HEK293 (cell line): ENCODE measurements at regions not wholly inside any gene's neighbourhood (a gene's known extent, or its start where the extent isn't known, plus 50 kb on each side); places are given as distances from the start of the nearest gene placed in this dataset.

Experiments used
- CTCF ChIA-PET: fragments of 350-600 bp; formaldehyde crosslinking; extraction: SDS; loops from one replicate; lab custom pipeline; 2021; ENCODE audit warnings: antibody characterized with exemption; lab: Yijun Ruan, JAX
- POLR2A ChIA-PET: fragments of 300-600 bp; formaldehyde crosslinking; extraction: SDS; loops from one replicate; lab custom pipeline; 2020; ENCODE audit warnings: antibody characterized with exemption, inconsistent platforms; lab: Yijun Ruan, JAX
- H3K27ac ChIP-seq: fragments of 200-500 bp; sonication (Bioruptor generic); 2 replicates; pipeline ENCODE4 v1.5.1; 2014; ENCODE audit warnings: low read depth, low read length, control low read depth, inconsistent platforms; ENCODE audit errors: extremely low read depth
- H3K36me3 ChIP-seq, 2 experiments: fragments of 200-500 bp in 1 of 2; sonication (Bioruptor generic) in 1 of 2; 1 replicate in 1 of 2; 2 replicates in 1 of 2; pipeline ENCODE4 v1.5.1; 2014 to 2017; ENCODE audit warnings: inconsistent platforms in 2 of 2, low read length in 2 of 2; ENCODE audit not compliant: control insufficient read depth in 2 of 2, insufficient read depth in 1 of 2
- H3K4me1 ChIP-seq: fragments of 200-500 bp; sonication (Bioruptor generic); 2 replicates; pipeline ENCODE4 v1.5.1; 2014; ENCODE audit warnings: mild to moderate bottlenecking, low read length, inconsistent platforms; ENCODE audit not compliant: control insufficient read depth, insufficient read depth
- H3K4me3 ChIP-seq: 2 replicates; pipeline ENCODE4 v1.5.1; 2011; ENCODE audit warnings: low read depth, mild to moderate bottlenecking, control low read depth, low read length, moderate library complexity
- H3K9me3 ChIP-seq: fragments of 200-500 bp; sonication (Bioruptor generic); 2 replicates; pipeline ENCODE4 v1.5.1; 2014; ENCODE audit warnings: low read depth, low read length, inconsistent platforms; ENCODE audit not compliant: control insufficient read depth, insufficient read depth
- MZF1 ChIP-seq: fragments of 450-650 bp; formaldehyde crosslinking; IDR thresholded peaks from 2 replicates; pipeline ENCODE4 v1.5.1; 2017; ENCODE audit warnings: missing biosample characterization, missing genetic modification characterization, borderline replicate concordance
- ZNF311 ChIP-seq: fragments of 450-650 bp; formaldehyde crosslinking; IDR thresholded peaks from 2 replicates; pipeline ENCODE4 v1.5.1; 2017; ENCODE audit warnings: missing biosample characterization, missing genetic modification characterization, borderline replicate concordance
- ZNF514 ChIP-seq: fragments of 450-650 bp; formaldehyde crosslinking; IDR thresholded peaks from 2 replicates; pipeline ENCODE4 v1.5.1; 2016; ENCODE audit warnings: missing biosample characterization, missing genetic modification characterization
- ZNF677 ChIP-seq: fragments of 450-650 bp; IDR thresholded peaks from 2 replicates; pipeline ENCODE4 v1.5.0; 2018; ENCODE audit warnings: missing biosample characterization, mild to moderate bottlenecking, missing genetic modification characterization, moderate library complexity
- ZNF701 ChIP-seq: fragments of 450-650 bp; formaldehyde crosslinking; IDR thresholded peaks from 2 replicates; pipeline ENCODE4 v1.5.1; 2016; ENCODE audit warnings: missing biosample characterization, missing genetic modification characterization
- ZNF791 ChIP-seq: fragments of 450-650 bp; formaldehyde crosslinking; IDR thresholded peaks from 2 replicates; pipeline ENCODE4 v1.5.1; 2016; ENCODE audit warnings: missing biosample characterization, missing genetic modification characterization
- TF ChIP-seq, protein P1 (sequence below): fragments of 450-650 bp; formaldehyde crosslinking; conservative IDR thresholded peaks from 2 replicates; pipeline ENCODE4 v1.5.1; 2016; ENCODE audit warnings: low read depth, missing biosample characterization, missing genetic modification characterization
- TF ChIP-seq, protein P2 (sequence below): fragments of 450-650 bp; formaldehyde crosslinking; IDR thresholded peaks from 2 replicates; pipeline ENCODE4 v1.5.1; 2016; ENCODE audit warnings: missing biosample characterization, missing genetic modification characterization, borderline replicate concordance
- TF ChIP-seq, protein P3 (sequence below): fragments of 450-650 bp; formaldehyde crosslinking; IDR thresholded peaks from 2 replicates; pipeline ENCODE4 v1.5.1; 2016; ENCODE audit warnings: missing biosample characterization, missing genetic modification characterization, borderline replicate concordance
- TF ChIP-seq, protein P4 (sequence below): fragments of 450-650 bp; formaldehyde crosslinking; IDR thresholded peaks from 2 replicates; pipeline ENCODE4 v1.5.1; 2016; ENCODE audit warnings: missing biosample characterization, missing genetic modification characterization, borderline replicate concordance
- TF ChIP-seq, protein P5 (sequence below): fragments of 450-650 bp; formaldehyde crosslinking; IDR thresholded peaks from 2 replicates; pipeline ENCODE4 v1.5.1; 2017; ENCODE audit warnings: missing biosample characterization, missing genetic modification characterization

DNA sequence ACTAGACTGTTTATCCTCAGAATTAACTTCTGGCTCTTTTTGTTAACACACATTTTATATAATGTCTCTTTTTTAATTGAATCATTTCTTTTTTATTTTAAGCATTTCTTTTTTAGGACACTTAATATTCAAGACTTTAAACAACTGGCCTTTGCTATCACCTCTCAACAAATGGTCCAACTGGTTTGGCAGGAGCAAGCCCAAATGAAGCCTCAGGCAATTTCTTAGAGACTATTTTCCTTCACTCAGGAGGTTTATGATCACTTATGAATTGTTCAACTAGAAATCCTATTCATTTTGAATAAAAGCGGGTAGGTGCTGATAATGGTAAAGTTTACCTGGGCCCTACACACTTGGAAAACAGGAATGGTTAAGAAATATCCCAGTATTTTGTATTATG lies 705.6 kb upstream of the GBE1 start (continued):
- TF ChIP-seq, protein P1, sequence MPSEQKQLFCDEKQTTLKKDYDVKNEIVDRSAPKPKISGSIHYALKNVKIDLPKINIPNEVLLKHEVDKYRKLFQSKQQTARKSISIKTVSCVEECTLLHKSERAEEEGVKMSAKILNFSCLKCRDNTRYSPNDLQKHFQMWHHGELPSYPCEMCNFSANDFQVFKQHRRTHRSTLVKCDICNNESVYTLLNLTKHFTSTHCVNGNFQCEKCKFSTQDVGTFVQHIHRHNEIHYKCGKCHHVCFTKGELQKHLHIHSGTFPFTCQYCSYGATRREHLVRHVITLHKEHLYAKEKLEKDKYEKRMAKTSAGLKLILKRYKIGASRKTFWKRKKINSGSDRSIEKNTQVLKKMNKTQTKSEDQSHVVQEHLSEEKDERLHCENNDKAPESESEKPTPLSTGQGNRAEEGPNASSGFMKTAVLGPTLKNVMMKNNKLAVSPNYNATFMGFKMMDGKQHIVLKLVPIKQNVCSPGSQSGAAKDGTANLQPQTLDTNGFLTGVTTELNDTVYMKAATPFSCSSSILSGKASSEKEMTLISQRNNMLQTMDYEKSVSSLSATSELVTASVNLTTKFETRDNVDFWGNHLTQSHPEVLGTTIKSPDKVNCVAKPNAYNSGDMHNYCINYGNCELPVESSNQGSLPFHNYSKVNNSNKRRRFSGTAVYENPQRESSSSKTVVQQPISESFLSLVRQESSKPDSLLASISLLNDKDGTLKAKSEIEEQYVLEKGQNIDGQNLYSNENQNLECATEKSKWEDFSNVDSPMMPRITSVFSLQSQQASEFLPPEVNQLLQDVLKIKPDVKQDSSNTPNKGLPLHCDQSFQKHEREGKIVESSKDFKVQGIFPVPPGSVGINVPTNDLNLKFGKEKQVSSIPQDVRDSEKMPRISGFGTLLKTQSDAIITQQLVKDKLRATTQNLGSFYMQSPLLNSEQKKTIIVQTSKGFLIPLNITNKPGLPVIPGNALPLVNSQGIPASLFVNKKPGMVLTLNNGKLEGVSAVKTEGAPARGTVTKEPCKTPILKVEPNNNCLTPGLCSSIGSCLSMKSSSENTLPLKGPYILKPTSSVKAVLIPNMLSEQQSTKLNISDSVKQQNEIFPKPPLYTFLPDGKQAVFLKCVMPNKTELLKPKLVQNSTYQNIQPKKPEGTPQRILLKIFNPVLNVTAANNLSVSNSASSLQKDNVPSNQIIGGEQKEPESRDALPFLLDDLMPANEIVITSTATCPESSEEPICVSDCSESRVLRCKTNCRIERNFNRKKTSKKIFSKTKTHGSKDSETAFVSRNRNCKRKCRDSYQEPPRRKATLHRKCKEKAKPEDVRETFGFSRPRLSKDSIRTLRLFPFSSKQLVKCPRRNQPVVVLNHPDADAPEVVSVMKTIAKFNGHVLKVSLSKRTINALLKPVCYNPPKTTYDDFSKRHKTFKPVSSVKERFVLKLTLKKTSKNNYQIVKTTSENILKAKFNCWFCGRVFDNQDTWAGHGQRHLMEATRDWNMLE = no peak
- TF ChIP-seq ZNF791 = no peak
- no peak for TF ChIP-seq ZNF701
- TF ChIP-seq, protein P2, sequence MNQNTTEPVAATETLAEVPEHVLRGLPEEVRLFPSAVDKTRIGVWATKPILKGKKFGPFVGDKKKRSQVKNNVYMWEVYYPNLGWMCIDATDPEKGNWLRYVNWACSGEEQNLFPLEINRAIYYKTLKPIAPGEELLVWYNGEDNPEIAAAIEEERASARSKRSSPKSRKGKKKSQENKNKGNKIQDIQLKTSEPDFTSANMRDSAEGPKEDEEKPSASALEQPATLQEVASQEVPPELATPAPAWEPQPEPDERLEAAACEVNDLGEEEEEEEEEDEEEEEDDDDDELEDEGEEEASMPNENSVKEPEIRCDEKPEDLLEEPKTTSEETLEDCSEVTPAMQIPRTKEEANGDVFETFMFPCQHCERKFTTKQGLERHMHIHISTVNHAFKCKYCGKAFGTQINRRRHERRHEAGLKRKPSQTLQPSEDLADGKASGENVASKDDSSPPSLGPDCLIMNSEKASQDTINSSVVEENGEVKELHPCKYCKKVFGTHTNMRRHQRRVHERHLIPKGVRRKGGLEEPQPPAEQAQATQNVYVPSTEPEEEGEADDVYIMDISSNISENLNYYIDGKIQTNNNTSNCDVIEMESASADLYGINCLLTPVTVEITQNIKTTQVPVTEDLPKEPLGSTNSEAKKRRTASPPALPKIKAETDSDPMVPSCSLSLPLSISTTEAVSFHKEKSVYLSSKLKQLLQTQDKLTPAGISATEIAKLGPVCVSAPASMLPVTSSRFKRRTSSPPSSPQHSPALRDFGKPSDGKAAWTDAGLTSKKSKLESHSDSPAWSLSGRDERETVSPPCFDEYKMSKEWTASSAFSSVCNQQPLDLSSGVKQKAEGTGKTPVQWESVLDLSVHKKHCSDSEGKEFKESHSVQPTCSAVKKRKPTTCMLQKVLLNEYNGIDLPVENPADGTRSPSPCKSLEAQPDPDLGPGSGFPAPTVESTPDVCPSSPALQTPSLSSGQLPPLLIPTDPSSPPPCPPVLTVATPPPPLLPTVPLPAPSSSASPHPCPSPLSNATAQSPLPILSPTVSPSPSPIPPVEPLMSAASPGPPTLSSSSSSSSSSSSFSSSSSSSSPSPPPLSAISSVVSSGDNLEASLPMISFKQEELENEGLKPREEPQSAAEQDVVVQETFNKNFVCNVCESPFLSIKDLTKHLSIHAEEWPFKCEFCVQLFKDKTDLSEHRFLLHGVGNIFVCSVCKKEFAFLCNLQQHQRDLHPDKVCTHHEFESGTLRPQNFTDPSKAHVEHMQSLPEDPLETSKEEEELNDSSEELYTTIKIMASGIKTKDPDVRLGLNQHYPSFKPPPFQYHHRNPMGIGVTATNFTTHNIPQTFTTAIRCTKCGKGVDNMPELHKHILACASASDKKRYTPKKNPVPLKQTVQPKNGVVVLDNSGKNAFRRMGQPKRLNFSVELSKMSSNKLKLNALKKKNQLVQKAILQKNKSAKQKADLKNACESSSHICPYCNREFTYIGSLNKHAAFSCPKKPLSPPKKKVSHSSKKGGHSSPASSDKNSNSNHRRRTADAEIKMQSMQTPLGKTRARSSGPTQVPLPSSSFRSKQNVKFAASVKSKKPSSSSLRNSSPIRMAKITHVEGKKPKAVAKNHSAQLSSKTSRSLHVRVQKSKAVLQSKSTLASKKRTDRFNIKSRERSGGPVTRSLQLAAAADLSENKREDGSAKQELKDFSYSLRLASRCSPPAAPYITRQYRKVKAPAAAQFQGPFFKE (tag by site-specific recombination) = no peak
- no peak for TF ChIP-seq MZF1 (tag by site-specific recombination)

DNA sequence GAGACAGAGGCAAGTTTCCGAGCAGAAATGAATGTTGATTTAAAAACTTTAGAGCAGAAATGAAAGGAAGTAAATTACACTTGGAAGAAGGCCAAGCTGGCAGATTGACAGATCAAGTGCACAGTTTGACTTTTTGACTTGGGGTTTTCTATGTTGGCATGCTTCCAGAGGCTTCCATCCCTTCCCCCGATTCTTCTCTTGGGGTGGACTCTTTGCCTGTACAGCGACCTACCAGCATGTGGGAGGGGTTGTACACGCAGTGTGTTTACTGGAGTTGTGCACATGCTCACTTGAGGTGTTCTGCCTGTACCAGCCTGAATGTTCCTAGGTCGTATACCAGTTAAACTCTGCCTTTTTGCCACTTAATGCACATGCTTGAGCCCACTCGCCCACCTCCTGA lies 701.5 kb upstream of the GBE1 start:
- Histone ChIP-seq H3K36me3 (no peaks in the 10 kb centered on the region), H3K9me3 (no peaks in the 10 kb centered on the region), H3K4me3 (no peak overlapping the region), H3K27ac (no peak overlapping the region), H3K4me1 (no peaks in the 10 kb centered on the region)
- TF ChIP-seq ZNF677 = no peak
- TF ChIP-seq MZF1 (tag by site-specific recombination) = no peak
- TF ChIP-seq, protein P3, sequence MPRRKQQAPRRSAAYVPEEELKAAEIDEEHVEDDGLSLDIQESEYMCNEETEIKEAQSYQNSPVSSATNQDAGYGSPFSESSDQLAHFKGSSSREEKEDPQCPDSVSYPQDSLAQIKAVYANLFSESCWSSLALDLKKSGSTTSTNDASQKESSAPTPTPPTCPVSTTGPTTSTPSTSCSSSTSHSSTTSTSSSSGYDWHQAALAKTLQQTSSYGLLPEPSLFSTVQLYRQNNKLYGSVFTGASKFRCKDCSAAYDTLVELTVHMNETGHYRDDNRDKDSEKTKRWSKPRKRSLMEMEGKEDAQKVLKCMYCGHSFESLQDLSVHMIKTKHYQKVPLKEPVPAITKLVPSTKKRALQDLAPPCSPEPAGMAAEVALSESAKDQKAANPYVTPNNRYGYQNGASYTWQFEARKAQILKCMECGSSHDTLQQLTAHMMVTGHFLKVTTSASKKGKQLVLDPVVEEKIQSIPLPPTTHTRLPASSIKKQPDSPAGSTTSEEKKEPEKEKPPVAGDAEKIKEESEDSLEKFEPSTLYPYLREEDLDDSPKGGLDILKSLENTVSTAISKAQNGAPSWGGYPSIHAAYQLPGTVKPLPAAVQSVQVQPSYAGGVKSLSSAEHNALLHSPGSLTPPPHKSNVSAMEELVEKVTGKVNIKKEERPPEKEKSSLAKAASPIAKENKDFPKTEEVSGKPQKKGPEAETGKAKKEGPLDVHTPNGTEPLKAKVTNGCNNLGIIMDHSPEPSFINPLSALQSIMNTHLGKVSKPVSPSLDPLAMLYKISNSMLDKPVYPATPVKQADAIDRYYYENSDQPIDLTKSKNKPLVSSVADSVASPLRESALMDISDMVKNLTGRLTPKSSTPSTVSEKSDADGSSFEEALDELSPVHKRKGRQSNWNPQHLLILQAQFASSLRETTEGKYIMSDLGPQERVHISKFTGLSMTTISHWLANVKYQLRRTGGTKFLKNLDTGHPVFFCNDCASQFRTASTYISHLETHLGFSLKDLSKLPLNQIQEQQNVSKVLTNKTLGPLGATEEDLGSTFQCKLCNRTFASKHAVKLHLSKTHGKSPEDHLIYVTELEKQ (tag by site-specific recombination) = no peak
- TF ChIP-seq, protein P4, sequence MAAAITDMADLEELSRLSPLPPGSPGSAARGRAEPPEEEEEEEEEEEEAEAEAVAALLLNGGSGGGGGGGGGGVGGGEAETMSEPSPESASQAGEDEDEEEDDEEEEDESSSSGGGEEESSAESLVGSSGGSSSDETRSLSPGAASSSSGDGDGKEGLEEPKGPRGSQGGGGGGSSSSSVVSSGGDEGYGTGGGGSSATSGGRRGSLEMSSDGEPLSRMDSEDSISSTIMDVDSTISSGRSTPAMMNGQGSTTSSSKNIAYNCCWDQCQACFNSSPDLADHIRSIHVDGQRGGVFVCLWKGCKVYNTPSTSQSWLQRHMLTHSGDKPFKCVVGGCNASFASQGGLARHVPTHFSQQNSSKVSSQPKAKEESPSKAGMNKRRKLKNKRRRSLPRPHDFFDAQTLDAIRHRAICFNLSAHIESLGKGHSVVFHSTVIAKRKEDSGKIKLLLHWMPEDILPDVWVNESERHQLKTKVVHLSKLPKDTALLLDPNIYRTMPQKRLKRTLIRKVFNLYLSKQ (tag by site-specific recombination) = no peak
- TF ChIP-seq ZNF311 (tag by site-specific recombination) = no peak
- TF ChIP-seq, protein P5, sequence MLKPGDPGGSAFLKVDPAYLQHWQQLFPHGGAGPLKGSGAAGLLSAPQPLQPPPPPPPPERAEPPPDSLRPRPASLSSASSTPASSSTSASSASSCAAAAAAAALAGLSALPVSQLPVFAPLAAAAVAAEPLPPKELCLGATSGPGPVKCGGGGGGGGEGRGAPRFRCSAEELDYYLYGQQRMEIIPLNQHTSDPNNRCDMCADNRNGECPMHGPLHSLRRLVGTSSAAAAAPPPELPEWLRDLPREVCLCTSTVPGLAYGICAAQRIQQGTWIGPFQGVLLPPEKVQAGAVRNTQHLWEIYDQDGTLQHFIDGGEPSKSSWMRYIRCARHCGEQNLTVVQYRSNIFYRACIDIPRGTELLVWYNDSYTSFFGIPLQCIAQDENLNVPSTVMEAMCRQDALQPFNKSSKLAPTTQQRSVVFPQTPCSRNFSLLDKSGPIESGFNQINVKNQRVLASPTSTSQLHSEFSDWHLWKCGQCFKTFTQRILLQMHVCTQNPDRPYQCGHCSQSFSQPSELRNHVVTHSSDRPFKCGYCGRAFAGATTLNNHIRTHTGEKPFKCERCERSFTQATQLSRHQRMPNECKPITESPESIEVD (tag by site-specific recombination) = no peak
- no peak for TF ChIP-seq ZNF514
- ChIA-PET CTCF (no interaction called here), POLR2A (no interaction called here)
